IPS-15b (cell line): ENCODE measurements at regions not wholly inside any gene's neighbourhood (a gene's known extent, or its start where the extent isn't known, plus 50 kb on each side); places are given as distances from the start of the nearest gene placed in this dataset.
"Not testable (repeated sequence)": the region's sequence is repeated elsewhere in the genome, so short reads cannot be mapped to it uniquely, and the experiment has no call there.

Source experiments
- H3K27me3 ChIP-seq: one replicate; pipeline ENCODE4 v1.6.1; 2013; ENCODE audit warnings: low read length; ENCODE audit not compliant: control insufficient read depth, insufficient read depth
- H3K36me3 ChIP-seq: one replicate; pipeline ENCODE4 v1.6.1; 2013; ENCODE audit warnings: low read length; ENCODE audit not compliant: control insufficient read depth, insufficient read depth
- H3K4me1 ChIP-seq: one replicate; pipeline ENCODE4 v1.6.1; 2013; ENCODE audit warnings: mild to moderate bottlenecking, low read length; ENCODE audit not compliant: control insufficient read depth, insufficient read depth
- H3K4me3 ChIP-seq: one replicate; pipeline ENCODE4 v1.5.1; 2013; ENCODE audit warnings: low read depth, low read length
- H3K9ac ChIP-seq: one replicate; pipeline ENCODE4 v1.6.1; 2013; ENCODE audit warnings: low read depth, mild to moderate bottlenecking, low read length
- H3K9me3 ChIP-seq: one replicate; pipeline ENCODE4 v1.6.1; 2013; ENCODE audit warnings: mild to moderate bottlenecking, low read length; ENCODE audit not compliant: control insufficient read depth, insufficient read depth

DNA sequence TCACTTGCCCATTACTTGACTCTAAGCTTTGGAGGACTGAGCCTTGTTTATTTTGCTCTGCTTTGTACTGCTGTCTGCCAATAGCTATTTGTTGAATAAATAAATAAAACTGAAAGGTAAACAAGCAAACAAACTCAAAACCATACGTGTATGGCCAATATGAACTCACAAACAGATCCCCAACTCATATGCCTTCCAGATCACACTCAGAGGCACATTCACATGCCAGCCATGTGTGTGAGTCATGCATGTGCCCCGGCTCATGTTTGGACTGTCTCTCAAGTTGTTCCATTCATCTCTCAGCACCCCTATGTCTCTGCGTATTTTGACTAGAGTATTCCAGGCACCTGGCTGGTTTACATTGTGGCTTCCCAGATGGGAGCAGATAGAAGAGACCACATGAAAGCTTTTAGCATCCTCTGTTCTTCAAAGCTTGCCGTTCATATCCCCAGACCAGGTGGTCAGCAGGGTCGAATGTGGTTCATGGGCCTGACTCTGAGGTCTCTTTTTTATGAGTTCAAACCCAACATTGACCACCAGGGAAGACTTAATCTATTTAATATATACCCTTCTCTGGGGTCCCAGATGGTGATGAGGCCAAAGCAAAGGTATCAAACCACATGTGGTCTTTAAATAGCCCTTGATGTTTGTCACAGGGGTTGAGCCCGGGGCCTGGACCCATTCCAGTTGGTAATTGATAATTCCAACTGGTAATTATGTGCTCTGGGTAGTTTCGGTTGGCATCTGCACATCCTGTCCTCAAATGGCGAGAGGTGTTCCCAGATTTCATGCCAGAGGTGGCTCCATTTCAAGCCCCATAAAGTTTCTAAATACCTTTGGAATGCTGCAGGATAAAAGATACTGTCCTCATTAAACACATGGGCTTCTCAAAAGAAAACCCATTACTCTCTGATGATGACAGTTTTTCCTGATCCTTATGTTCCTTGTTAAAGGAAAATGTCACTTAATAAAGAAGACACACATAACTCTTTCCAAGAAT is 287.3 kb upstream of the MAF start:
- Histone ChIP-seq H3K27me3 (no peaks in the 10 kb centered on the region), H3K9ac (no peak overlapping the region), H3K9me3 (no peaks in the 10 kb centered on the region), H3K4me1 (no peaks in the 10 kb centered on the region), H3K36me3 (no peaks in the 10 kb centered on the region), H3K4me3 (no peak overlapping the region)

DNA sequence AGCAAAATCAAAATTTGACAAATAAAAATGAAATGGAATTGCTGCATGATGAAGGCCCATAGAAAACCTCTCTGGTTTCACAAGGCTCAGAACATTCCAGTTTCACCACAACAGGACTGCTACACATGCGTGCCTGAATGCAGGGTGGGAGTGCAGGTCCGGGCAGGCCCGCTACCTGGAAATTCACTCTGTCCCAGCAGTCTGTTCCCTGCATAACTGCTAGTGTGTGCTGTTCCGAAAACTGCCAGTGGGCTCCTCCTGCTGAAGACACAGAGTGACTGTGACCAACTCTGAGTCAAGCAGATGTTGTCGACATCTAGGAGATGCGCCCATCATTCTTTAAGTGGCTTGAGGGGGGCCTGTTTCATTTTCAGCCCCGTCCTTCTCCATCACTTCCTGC is 284.8 kb upstream of the MAF start:
- Histone ChIP-seq H3K4me1 (no peaks in the 10 kb centered on the region), H3K4me3 (no peak overlapping the region), H3K27me3 (no peaks in the 10 kb centered on the region), H3K36me3 (no peaks in the 10 kb centered on the region), H3K9ac (no peak overlapping the region), H3K9me3 (no peaks in the 10 kb centered on the region)

- Histone ChIP-seq H3K36me3 (no peaks in the 10 kb centered on the region), H3K9ac (no peak overlapping the region), H3K4me3 (no peak overlapping the region), H3K9me3 (no peaks in the 10 kb centered on the region), H3K4me1 (no peaks in the 10 kb centered on the region), H3K27me3 (no peaks in the 10 kb centered on the region)
These were observed 283.0 kb upstream of the MAF start for GRCh38 chr16:79883494-79883893.

DNA sequence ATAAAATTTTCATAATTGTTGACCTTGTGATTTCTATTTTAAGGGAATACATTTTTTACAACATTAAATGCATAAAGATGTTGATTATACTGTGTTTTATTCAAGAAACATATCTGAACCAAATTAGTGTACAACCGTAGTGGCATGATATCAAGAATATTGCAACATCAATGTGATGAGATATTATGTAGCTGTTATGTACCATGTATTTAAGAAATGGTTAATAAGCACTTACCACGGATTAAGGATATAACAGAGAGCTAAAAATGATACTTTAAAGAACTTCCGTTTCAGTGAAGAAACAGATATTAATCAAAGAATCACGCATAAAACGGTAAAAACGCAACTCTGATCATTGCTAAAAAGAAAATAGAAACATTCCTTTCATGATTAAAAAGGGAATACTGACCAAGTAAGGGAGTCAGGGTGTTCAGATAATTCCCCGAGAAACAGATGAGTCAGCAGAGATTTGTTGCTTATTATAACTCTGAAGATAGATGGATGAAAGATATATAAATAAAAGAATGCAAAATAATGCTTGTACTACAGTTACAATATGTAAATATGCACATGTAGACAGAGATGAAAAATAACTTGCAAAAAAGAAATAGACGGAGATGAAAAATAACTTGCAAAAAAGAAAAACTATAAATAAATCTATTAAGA is 281.9 kb upstream of the MAF start:
- H3K9ac ChIP-seq: no peak overlapping the region
- H3K4me3 ChIP-seq: no peak overlapping the region
- no peaks in the 10 kb centered on the region for H3K9me3 ChIP-seq
- H3K4me1 ChIP-seq: no peaks in the 10 kb centered on the region
- no peaks in the 10 kb centered on the region for H3K27me3 ChIP-seq
- H3K36me3 ChIP-seq: no peaks in the 10 kb centered on the region

DNA sequence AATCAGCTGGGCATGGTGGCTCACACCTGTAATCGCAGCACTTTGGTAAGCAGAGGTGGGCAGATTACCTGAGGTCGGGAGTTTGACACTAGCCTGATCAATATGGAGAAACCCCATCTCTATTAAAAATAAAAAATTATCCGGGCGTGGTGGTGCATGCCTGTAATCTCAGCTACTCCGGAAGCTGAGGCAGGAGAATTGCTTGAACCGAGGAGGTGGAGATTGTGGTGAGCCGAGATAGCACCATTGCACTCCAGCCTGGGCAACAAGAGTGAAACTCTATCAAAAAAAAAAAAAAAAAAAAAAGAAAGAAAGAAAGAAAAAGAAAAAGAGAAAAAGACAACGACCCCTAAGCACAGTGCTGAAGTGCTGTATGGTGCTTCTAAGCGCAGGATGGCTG is 280.6 kb upstream of the MAF start:
- H3K9ac ChIP-seq, H3K27me3 ChIP-seq, H3K4me3 ChIP-seq, H3K4me1 ChIP-seq, H3K9me3 ChIP-seq, H3K36me3 ChIP-seq: not testable (repeated sequence)

DNA sequence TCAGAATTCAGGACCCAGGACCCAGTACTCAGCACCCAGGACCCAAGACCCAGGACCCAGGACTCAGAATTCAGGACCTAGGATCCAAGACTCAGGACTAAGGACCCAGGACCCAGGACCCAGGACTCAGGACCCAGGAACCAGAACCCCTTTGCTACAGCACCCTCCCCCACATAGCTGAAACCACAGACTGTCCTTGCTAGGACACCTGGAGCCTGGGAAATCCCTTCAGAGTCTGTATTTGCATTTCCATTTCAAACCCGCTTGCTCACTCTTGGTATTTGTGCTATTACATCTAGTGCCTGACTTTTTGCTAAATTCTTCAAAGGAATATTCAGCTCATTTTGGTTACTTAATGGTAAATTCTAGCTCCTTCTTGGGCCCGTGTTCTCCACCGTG is 275.8 kb upstream of the MAF start:
- H3K36me3 ChIP-seq: no peaks in the 10 kb centered on the region
- no peak overlapping the region for H3K9ac ChIP-seq
- no peaks in the 10 kb centered on the region for H3K27me3 ChIP-seq
- H3K4me1 ChIP-seq: peaks cover 5% of the 10 kb centered on the region
- H3K9me3 ChIP-seq: no peaks in the 10 kb centered on the region
- no peak overlapping the region for H3K4me3 ChIP-seq

- Histone ChIP-seq H3K4me1 (peaks cover 5% of the 10 kb centered on the region), H3K9me3 (no peaks in the 10 kb centered on the region), H3K27me3 (no peaks in the 10 kb centered on the region), H3K36me3 (no peaks in the 10 kb centered on the region), H3K9ac (no peak overlapping the region), H3K4me3 (no peak overlapping the region)
These were observed 273.9 kb upstream of the MAF start for GRCh38 chr16:79874391-79874790.

- Histone ChIP-seq H3K9ac (no peak overlapping the region), H3K9me3 (no peaks in the 10 kb centered on the region), H3K4me1 (peaks cover 5% of the 10 kb centered on the region), H3K36me3 (no peaks in the 10 kb centered on the region), H3K27me3 (no peaks in the 10 kb centered on the region), H3K4me3 (no peak overlapping the region)
These were observed 273.3 kb upstream of the MAF start for GRCh38 chr16:79873825-79874224.

- Histone ChIP-seq H3K27me3 (no peaks in the 10 kb centered on the region), H3K36me3 (no peaks in the 10 kb centered on the region), H3K9ac (no peak overlapping the region), H3K9me3 (no peaks in the 10 kb centered on the region), H3K4me1 (peaks cover 5% of the 10 kb centered on the region), H3K4me3 (no peak overlapping the region)
These were observed 271.4 kb upstream of the MAF start for GRCh38 chr16:79871906-79872305.

- H3K4me1 ChIP-seq: no peaks in the 10 kb centered on the region
These were observed 269.7 kb upstream of the MAF start for GRCh38 chr16:79870016-79870886.

GRCh38 chr16:79869304-79870015 is 268.9 kb upstream of the MAF start:
- no peak overlapping the region for H3K9ac ChIP-seq
- H3K4me3 ChIP-seq: no peak overlapping the region
- no peaks in the 10 kb centered on the region for H3K9me3 ChIP-seq
- H3K36me3 ChIP-seq: no peaks in the 10 kb centered on the region
- H3K4me1 ChIP-seq: no peaks in the 10 kb centered on the region
- no peaks in the 10 kb centered on the region for H3K27me3 ChIP-seq

More at GRCh38 chr16:79870016-79870886, 269.7 kb upstream of the MAF start:
- H3K9ac ChIP-seq: no peak overlapping the region
- no peaks in the 10 kb centered on the region for H3K27me3 ChIP-seq
- H3K9me3 ChIP-seq: no peaks in the 10 kb centered on the region
- no peaks in the 10 kb centered on the region for H3K36me3 ChIP-seq
- H3K4me3 ChIP-seq: no peak overlapping the region
